ENCODE measurements at regions not wholly inside any gene's neighbourhood (a gene's known extent, or its start where the extent isn't known, plus 50 kb on each side); places are given as distances from the start of the nearest gene placed in this dataset.

DNA sequence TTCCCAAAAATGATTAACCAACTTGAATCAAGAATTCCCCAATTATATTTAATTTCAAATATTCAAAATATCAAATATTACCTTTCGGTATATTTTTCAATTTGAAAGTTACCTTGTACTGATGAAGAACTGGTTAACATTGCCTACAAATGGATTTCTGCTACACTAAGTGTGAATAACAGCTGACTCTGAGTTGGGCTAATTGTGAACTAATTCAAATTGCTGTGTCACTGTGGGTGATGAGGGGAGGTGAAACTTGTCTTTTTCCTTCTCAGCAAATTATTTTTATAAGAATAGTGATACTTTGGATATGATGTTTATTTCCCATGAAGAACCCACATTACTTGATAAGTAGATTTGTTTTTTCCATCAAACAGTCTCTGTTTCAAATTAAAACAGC, 103.4 kb upstream of the RPS23 start:
- ChIA-PET POLR2A (no interaction called here), CTCF (no interaction called here), RAD21 (ENCODE audit: low non-redundant PET in 1 of 2, low total read pairs in 2 of 2, uncharacterized antibody in 2 of 2, unreplicated experiment in 2 of 2) (no interaction called here)
- Histone ChIP-seq H3K79me2 (ENCODE audit: insufficient read depth, low read length) (no peaks in the 10 kb centered on the region), H3K4me3 (replicated peaks in 1 of 2; ENCODE audit: low read depth in 1 of 2, low read length in 2 of 2) (no peak overlapping the region), H3K27me3 (ENCODE audit: insufficient read depth, low read length) (no peaks in the 10 kb centered on the region), H2AFZ (ENCODE audit: low read depth, low read length, poor library complexity, severe bottlenecking) (no peak overlapping the region), H3K9me2 (ENCODE audit: insufficient read depth) (no peaks in the 10 kb centered on the region), H3K36me3 (ENCODE audit: control insufficient read depth in 1 of 2, insufficient read depth in 2 of 2, low read length in 2 of 2) (peaks cover 0 to 4% of the 10 kb centered on the region in 2 experiments; a peak in 1 of 4 replicates), H4K20me1 (ENCODE audit: insufficient read depth) (no peaks in the 10 kb centered on the region), H3K9me3 (ENCODE audit: control insufficient read depth in 1 of 2, insufficient read depth in 1 of 2, low read depth in 1 of 2, low read length in 2 of 2) (no peaks in the 10 kb centered on the region), H3K9ac (ENCODE audit: low read length) (no peak overlapping the region), H3K4me2 (ENCODE audit: low read length) (no peak overlapping the region), H3K27ac (ENCODE audit: low read depth, low read length) (no peak overlapping the region), H3K4me1 (ENCODE audit: control insufficient read depth in 1 of 2, insufficient read depth in 2 of 2, low read length in 2 of 2) (peaks cover 8 to 22% of the 10 kb centered on the region in 2 experiments; a peak in 3 of 4 replicates)
- TF ChIP-seq CEBPB (IDR thresholded peaks at IDR 0.05; ENCODE audit: low read depth): no peak
- DNase-seq (ENCODE audit: low read depth, low spot score) (no peak), ATAC-seq (no peak)
- no TSS peak for BruUV-seq (replicated peaks)
- intact Hi-C loops (cut with micrococcal nuclease): no loop called here

DNA sequence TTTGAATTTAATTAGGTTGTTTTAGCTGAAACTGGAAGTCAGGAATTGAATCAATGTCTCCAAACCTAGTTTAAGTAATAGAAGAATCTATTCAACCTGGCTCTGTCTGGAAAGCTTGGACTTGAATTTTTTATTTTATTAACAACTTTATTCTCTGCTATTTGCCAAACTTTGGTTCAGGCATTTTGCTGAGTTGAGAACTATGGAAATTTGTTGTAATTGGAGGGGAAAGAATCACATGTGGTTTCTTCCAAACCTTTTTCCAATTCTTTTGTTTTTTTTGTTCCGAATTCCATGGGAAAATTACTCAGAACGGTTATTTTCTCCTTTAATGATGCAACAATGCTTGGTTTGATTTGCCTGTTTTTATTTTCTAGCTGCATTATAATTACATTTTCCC, 98.2 kb upstream of the RPS23 start:
- no TSS peak for BruUV-seq (replicated peaks)
- TF ChIP-seq ZNF274 (IDR thresholded peaks at IDR 0.05; ENCODE audit: low read depth, low read length) (no peak), CEBPB (IDR thresholded peaks at IDR 0.05; ENCODE audit: low read depth) (no peak), RAD21 (IDR thresholded peaks at IDR 0.05; ENCODE audit: low read depth) (no peak)
- TF ChIP-seq, protein P1, sequence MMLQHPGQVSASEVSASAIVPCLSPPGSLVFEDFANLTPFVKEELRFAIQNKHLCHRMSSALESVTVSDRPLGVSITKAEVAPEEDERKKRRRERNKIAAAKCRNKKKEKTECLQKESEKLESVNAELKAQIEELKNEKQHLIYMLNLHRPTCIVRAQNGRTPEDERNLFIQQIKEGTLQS (IDR thresholded peaks at IDR 0.05): no peak
- TF ChIP-seq, protein P2, sequence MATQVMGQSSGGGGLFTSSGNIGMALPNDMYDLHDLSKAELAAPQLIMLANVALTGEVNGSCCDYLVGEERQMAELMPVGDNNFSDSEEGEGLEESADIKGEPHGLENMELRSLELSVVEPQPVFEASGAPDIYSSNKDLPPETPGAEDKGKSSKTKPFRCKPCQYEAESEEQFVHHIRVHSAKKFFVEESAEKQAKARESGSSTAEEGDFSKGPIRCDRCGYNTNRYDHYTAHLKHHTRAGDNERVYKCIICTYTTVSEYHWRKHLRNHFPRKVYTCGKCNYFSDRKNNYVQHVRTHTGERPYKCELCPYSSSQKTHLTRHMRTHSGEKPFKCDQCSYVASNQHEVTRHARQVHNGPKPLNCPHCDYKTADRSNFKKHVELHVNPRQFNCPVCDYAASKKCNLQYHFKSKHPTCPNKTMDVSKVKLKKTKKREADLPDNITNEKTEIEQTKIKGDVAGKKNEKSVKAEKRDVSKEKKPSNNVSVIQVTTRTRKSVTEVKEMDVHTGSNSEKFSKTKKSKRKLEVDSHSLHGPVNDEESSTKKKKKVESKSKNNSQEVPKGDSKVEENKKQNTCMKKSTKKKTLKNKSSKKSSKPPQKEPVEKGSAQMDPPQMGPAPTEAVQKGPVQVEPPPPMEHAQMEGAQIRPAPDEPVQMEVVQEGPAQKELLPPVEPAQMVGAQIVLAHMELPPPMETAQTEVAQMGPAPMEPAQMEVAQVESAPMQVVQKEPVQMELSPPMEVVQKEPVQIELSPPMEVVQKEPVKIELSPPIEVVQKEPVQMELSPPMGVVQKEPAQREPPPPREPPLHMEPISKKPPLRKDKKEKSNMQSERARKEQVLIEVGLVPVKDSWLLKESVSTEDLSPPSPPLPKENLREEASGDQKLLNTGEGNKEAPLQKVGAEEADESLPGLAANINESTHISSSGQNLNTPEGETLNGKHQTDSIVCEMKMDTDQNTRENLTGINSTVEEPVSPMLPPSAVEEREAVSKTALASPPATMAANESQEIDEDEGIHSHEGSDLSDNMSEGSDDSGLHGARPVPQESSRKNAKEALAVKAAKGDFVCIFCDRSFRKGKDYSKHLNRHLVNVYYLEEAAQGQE (IDR thresholded peaks at IDR 0.05; ENCODE audit: low read depth): no peak
- H3K9me2 ChIP-seq (ENCODE audit: insufficient read depth): no peaks in the 10 kb centered on the region

More for the DNA sequence above, 98.2 kb upstream of the RPS23 start:
- Histone ChIP-seq H3K4me2 (ENCODE audit: low read length) (no peak overlapping the region), H4K20me1 (ENCODE audit: insufficient read depth) (no peaks in the 10 kb centered on the region), H3K4me3 (replicated peaks in 1 of 2; ENCODE audit: low read depth in 1 of 2, low read length in 2 of 2) (no peak overlapping the region), H3K27ac (ENCODE audit: low read depth, low read length) (no peak overlapping the region), H3K79me2 (ENCODE audit: insufficient read depth, low read length) (no peaks in the 10 kb centered on the region), H3K4me1 (ENCODE audit: control insufficient read depth in 1 of 2, insufficient read depth in 2 of 2, low read length in 2 of 2) (peaks cover 0 to 5% of the 10 kb centered on the region in 2 experiments; a peak in 1 of 4 replicates), H3K36me3 (ENCODE audit: control insufficient read depth in 1 of 2, insufficient read depth in 2 of 2, low read length in 2 of 2) (no peaks in the 10 kb centered on the region), H2AFZ (ENCODE audit: low read depth, low read length, poor library complexity, severe bottlenecking) (no peak overlapping the region), H3K9me3 (ENCODE audit: control insufficient read depth in 1 of 2, insufficient read depth in 1 of 2, low read depth in 1 of 2, low read length in 2 of 2) (no peaks in the 10 kb centered on the region), H3K27me3 (ENCODE audit: insufficient read depth, low read length) (no peaks in the 10 kb centered on the region), H3K9ac (ENCODE audit: low read length) (no peak overlapping the region)
- DNase-seq (ENCODE audit: low read depth, low spot score) (no peak), ATAC-seq (no peak)
- CTCF ChIA-PET: no interaction called here
- POLR2A ChIA-PET: interaction anchor here (1.1 kb wide), 1 partner anchor 13 kb away, joined by 3 read pairs; no protein-coding TSS in a partner anchor
- intact Hi-C loops (cut with micrococcal nuclease): no loop called here
- RAD21 ChIA-PET (ENCODE audit: low non-redundant PET in 1 of 2, low total read pairs in 2 of 2, uncharacterized antibody in 2 of 2, unreplicated experiment in 2 of 2): no interaction called here
